ENCODE measurements at regions not wholly inside any gene's neighbourhood (a gene's known extent, or its start where the extent isn't known, plus 50 kb on each side); places are given as distances from the start of the nearest gene placed in this dataset.
"Not testable (repeated sequence)": the region's sequence is repeated elsewhere in the genome, so short reads cannot be mapped to it uniquely, and the experiment has no call there.

DNA sequence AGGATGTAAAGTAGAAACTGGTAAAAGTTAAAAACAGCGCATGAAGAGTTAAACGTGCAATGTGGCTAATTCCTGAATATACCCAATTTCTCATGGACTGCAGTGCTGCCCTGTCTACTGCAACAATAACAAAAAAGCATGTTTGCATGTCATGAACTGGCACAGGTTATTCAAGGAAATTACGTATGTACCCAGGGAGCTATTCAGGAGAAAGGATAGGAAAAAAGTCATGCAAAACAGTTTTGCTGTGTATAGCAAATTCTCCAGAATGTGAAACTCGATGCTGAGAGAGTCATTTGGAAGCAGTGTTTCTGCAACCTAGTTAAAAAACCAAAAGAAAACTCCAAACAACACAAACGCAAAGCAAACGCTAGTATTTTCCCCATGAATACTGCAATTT lies 381.5 kb upstream of the PRKX start:
- no peak for DNase-seq
- TF ChIP-seq GATA1 (IDR thresholded peaks at IDR 0.05; ENCODE audit: low read depth, low read length), result no peak
- no peak for TF ChIP-seq POLR2A (IDR thresholded peaks at IDR 0.05; ENCODE audit: low read length)

DNA sequence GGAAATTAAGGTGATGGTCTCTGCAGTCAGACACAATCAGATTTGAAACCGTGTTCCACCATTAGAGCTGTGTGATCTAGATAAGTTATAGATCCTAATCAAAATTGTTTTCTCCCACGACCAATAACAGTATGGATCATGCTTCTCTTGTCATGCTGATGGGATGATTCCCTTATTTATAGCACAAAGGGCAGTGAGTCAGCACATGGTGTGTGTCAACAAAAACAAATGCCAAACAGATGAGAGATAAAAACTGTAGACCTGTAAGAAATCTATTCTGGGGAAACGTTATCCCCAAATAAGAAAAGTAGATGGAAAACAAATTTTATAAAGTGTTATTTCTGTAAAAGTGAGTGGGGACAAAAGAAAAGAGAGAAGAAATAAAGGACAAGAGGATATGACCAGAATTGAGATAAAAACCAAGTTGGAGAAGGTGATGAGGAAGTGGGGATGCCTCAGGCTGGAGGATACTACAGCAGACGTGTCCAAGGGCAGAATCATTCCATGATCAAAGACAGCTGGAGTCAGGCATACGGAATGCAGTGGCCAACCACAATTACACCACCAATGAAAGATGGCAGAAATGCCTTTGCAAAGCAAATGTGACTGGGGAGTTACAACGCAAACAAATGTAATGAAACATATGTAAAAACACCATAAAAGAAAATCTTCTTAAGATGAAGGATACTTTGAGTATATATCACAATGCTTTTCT lies 377.8 kb upstream of the PRKX start:
- no peak for TF ChIP-seq GATA1 (IDR thresholded peaks at IDR 0.05; ENCODE audit: low read depth, low read length)
- no peak for TF ChIP-seq POLR2A (IDR thresholded peaks at IDR 0.05; ENCODE audit: low read length)
- DNase-seq, result no peak

DNA sequence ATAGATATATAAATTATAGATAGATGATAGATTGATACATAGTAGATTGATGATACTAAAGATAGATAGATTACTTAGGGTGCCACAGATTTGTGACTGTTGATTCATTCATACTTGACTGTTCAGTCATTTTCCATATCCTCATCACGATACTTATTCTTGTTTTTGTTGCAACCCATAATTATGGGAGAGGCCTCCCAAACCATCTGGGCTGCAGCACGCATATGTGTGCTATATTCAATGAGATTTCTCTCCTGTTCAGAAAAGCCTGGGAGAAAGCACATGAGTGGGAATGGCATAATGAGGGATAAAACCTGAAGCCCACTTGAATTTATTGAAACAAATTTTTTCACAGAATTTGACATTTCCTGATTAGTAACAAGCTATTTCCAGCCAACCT lies 346.4 kb upstream of the PRKX start:
- TF ChIP-seq POLR2A (IDR thresholded peaks at IDR 0.05; ENCODE audit: low read length) (no peak), GATA1 (IDR thresholded peaks at IDR 0.05; ENCODE audit: low read depth, low read length) (no peak)
- no peak for DNase-seq

DNA sequence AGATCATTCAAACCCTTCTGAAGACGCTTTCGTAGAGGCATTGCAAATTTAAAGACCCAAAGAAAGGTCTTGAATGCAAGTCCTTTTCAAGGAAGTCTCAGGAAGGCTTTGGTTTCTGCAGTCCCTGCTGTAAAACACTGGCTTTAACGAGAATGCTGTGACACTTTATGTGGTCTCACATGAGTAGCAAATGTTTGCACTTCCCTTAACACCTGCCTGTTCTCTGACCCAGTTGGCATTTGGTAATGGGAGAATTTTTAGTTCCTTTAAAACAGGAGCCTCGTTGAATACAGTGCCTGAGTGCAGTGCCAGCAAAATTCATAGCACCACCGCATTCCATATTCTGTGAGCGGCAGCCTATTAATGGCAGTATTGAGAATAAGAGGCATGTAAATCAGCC lies 330.5 kb upstream of the PRKX start:
- no peak for TF ChIP-seq GATA1 (IDR thresholded peaks at IDR 0.05; ENCODE audit: low read depth, low read length)
- TF ChIP-seq POLR2A (IDR thresholded peaks at IDR 0.05; ENCODE audit: low read length), result no peak
- DNase-seq, result no peak

DNA sequence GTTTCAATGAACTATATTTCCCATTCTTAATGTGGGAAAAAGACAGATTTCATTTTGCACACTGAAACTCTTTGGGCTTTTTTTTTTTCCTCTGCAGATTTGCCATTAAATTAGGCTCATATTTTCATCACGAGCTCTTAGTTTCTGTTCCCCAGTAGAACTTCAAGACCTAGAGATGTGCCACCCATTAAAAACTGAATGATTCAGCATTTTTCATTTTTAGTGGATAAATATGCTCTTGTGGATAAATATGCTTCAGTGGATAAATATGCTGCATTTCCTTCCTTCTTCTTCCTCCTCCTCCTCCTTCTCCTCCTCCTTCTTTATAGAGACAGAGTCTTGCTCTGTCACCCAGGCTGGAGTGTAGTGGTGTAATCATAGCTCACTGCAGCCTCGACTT lies 322.4 kb upstream of the PRKX start:
- DNase-seq, result no peak
- TF ChIP-seq POLR2A (IDR thresholded peaks at IDR 0.05; ENCODE audit: low read length) (no peak), GATA1 (IDR thresholded peaks at IDR 0.05; ENCODE audit: low read depth, low read length) (no peak)

DNA sequence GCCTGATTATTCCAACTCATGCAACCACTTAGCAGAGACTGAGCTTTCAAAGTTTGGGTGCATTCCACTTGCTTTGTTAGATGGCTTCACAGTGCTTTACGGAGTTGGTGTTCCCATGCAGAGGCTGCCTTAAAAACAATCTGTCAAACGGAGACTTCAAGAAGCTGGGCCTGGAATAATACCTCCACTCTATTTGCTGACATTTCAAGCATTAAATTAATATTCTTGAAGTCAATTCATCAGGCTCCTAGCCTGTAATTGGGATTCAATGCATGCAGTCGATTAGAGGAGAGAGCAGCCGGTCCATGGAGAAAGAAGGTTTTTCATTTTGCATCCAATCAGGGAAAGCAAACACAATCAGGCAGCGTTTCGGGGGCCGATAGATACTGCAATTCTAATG lies 314.7 kb upstream of the PRKX start:
- no peak for TF ChIP-seq POLR2A (IDR thresholded peaks at IDR 0.05; ENCODE audit: low read length)
- no peak for TF ChIP-seq GATA1 (IDR thresholded peaks at IDR 0.05; ENCODE audit: low read depth, low read length)
- no peak for DNase-seq

DNA sequence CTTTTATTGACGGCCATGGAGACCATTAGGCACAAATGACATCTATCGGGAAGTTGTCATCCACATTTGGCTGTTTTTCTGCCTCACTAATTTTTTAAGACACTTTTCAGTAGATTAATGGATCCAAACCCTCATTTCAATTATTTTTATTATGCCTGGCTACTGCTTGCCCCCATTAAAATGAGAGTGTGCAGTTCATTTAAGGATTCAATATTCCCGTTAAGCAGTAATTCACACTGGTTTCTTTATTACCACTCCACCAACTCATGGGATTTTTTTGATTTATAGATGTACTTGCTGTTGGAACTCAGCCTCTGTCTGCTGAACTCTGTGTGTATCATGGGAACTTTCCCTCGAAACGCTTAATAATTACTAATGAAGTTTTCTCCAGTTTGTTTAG lies 291.8 kb upstream of the PRKX start:
- TF ChIP-seq POLR2A (IDR thresholded peaks at IDR 0.05; ENCODE audit: low read length), result no peak
- no peak for TF ChIP-seq GATA1 (IDR thresholded peaks at IDR 0.05; ENCODE audit: low read depth, low read length)
- no peak for DNase-seq

DNA sequence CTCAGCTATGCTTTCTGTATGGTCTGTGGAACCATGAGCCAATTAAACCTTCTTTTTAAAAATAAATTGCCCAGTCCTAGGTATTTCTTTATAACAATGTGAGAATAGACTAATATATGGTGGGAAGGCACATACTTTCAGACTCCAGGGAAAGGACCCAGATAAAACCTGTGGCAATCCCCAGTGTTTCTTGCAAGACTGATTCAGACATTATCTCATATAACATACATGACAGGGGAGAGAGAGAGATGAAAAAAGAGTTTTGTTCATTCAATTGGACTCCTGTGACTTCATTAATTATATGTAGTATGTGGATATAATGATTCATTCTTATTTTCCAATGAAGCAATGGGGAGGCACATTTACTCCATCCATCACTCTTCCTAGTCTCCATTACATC lies 291.4 kb upstream of the PRKX start:
- DNase-seq, result no peak
- TF ChIP-seq GATA1 (IDR thresholded peaks at IDR 0.05; ENCODE audit: low read depth, low read length) (no peak), POLR2A (IDR thresholded peaks at IDR 0.05; ENCODE audit: low read length) (no peak)

DNA sequence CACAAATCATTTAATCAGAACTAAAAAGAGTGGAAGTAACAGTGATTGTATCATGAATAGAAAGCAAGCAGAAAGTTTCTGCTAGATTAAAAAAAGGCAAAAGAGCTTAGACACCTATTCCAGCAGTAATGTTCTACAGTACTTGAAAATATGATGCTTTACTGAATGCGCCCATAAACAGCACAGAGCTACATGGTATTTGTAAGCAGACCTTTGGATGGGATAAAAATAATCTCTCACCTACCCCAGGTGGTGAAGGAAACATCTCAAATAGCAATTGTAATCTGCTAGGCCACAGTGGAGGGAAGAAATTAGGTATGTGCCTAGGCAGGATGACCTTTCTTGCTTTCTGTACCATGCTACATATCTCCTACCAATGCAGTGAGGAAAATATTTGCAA lies 280.9 kb upstream of the PRKX start:
- no peak for TF ChIP-seq POLR2A (IDR thresholded peaks at IDR 0.05; ENCODE audit: low read length)
- no peak for DNase-seq

DNA sequence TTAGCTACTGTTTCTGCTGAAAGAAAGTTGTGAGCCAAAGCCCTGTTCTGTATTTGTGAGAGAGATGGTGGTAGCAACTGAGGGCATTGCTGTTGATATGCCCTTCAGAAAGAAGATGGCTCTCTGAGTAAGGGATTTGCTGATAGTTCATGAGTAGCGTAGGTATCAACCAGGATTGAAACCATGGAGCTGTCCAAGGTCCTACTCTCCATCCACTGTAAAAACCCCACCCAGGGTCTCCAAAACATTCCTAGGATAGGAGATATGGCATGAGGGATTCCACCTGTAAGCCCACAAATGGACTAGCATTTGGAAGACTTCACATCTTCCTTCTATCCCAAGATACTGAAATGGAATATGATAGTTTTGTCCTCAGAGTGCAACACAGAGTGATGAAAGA lies 277.1 kb upstream of the PRKX start:
- no peak for DNase-seq
- TF ChIP-seq GATA1 (IDR thresholded peaks at IDR 0.05; ENCODE audit: low read depth, low read length), result no peak
- TF ChIP-seq POLR2A (IDR thresholded peaks at IDR 0.05; ENCODE audit: low read length), result no peak

DNA sequence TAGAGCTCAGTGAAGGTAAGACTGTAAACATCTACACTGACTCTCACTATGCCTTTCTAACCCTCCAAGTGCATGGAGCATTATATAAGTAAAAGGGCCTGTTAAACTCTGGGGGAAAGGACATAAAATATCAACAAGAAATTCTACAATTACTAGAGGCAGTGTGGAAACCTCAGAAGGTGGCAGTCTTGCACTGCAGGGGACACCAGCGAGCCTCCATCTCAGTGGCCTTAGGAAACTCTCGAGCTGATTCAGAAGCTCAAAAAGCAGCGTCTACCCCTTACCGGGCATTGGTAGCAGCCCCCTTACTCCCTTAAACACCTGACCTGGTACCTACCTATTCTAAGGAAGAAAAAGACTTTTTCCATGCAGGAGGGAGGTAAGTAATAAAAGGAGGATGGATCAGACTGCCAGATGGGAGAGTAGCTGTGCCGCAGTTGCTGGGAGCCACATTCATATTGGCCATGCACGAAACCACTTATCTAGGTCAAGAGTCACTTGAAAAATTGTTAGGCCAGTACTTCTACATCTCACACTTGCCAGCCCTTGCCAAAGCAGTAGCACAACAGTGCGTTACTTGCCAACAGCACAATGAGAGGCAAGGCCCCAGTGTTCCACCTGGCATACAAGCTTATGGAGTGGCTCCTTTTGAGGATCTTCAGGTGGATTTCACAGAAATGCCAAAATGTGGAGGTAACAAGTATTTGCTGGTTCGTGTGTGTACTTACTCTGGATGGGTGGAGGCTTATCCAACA lies 258.8 kb upstream of the PRKX start:
- DNase-seq, result not testable (repeated sequence)

DNA sequence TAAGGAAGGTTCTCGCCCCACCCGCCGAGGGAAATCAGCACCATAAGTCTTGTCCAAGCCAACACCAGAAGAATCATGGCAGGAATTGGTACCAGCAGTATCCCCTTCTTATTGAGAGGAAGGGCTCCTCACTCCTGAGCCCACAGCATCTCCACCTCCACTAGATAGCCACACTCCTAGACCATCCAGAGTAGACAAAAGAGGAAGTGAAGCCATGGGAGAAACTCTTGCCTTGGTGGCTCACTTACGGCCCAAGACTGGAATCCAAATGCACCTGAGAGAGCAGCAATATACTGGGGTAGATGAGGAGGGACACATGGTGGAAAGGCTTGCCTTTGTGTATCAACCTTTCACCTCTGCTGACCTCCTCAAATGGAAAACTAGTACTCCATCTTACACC lies 255.3 kb upstream of the PRKX start:
- no peak for TF ChIP-seq GATA1 (IDR thresholded peaks at IDR 0.05; ENCODE audit: low read depth, low read length)
- TF ChIP-seq POLR2A (IDR thresholded peaks at IDR 0.05; ENCODE audit: low read length), result no peak
- DNase-seq, result no peak

DNA sequence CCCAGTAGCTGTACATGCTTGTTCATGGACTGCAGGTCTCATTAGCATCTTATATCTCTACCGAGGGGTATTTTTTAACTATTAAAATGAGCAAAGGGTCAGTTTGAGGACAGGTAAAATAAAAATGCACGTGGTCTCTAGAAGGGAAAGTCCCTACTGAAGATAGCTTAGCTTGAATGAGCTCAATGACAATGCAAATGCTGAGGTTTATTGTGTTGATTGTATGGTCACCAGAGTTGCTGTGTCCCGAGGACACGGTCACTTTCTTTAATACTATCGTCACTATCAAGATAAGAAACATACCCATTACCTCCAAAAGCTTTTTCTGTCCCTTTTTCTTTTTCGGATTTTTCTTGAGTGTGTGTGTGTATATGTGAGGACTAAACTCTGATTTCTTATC lies 250.5 kb upstream of the PRKX start:
- TF ChIP-seq POLR2A (IDR thresholded peaks at IDR 0.05; ENCODE audit: low read length), result no peak
- TF ChIP-seq GATA1 (IDR thresholded peaks at IDR 0.05; ENCODE audit: low read depth, low read length), result no peak
- no peak for DNase-seq

DNA sequence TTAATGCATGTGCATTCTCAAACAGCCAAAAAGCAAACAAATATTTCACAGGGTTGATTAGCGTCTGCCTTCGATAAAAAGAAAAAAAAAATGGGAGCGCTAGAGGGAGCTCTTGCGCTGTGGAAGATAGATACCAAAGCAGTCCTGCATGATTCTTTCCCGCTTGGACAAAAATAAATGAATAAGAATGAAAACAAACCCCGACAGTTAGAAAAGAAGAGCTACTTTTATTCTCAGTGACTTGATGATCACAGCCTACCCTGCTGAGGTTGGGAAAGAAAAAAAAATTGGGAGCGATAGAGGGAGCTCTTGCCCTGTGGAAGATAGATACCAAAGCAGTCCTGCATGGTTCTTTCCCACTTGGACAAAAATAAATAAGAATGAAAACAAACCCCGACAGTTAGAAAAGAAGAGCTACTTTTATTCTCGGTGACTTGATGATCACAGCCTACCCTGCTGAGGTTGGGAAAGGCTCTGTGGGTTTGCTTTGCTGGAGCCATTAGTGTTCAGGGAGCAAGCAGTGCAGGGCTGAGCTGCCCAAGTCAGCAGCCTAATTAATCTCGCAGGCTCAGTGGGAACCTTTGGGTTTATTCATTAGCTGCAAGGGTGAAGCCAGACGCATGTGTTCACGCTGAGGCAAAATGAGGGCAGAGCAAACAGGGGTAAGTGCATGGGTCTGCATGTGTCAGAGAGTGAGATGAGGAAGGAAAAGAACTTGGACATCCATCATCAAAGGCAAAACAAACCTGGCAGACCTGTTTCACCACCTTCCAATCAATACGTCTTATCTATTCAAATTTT lies 249.3 kb upstream of the PRKX start:
- peak; percentile 1 to 23 for DNase-seq

More for the DNA sequence above, 249.3 kb upstream of the PRKX start:
- TF ChIP-seq POLR2A (IDR thresholded peaks at IDR 0.05; ENCODE audit: low read length) (no peak), GATA1 (IDR thresholded peaks at IDR 0.05; ENCODE audit: low read depth, low read length) (no peak)

Data from erythroblast (primary cell).